Esophagus muscularis mucosa (tissue), 3 donors: ENCODE measurements at regions not wholly inside any gene's neighbourhood (a gene's known extent, or its start where the extent isn't known, plus 50 kb on each side); places are given as distances from the start of the nearest gene placed in this dataset.

ENCODE experiments used
- POLR2A ChIP-seq: fragments of 450-650 bp; IDR thresholded peaks from one replicate; pipeline ENCODE4 v1.6.1; 2017; ENCODE audit warnings: antibody characterized with exemption, moderate library complexity, mild to moderate bottlenecking, low read depth
- POLR2AphosphoS5 ChIP-seq, 2 donors: sonication (generic); formaldehyde crosslinking; IDR thresholded peaks; one replicate each; pipeline ENCODE4 v1.6.1; 2017; ENCODE audit warnings: antibody characterized with exemption in 2 of 2
- TF ChIP-seq, protein P1 (sequence below), 3 experiments: fragments of 200-600 bp in 2 of 3; fragments of 450-650 bp in 1 of 3; sonication (generic) in 2 of 3; IDR thresholded peaks; one replicate each; pipeline ENCODE4 v1.5.1; 2017 to 2019; ENCODE audit warnings: antibody characterized with exemption in 3 of 3, mild to moderate bottlenecking in 2 of 3, moderate library complexity in 1 of 3

DNA sequence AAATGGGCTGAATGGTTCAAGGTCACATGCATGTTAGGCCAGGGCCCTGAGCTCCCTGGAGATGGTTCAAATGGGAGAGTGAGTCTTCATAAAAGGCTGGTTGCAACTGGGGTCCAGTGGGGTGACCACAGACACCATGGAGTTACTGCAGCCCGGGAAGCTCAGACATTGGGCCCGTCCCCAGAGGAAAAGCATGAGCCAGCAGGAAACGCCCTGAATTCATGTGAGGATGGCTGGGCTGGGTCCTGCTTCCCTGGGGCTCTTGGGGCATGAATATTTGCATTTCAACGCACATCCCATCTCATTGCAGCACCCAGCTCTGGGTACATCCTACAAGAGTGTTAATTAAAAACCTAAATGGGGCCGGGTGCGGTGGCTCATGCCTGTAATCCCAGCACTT, 549.0 kb downstream of the TCERG1L start:
- TF ChIP-seq, protein P1, sequence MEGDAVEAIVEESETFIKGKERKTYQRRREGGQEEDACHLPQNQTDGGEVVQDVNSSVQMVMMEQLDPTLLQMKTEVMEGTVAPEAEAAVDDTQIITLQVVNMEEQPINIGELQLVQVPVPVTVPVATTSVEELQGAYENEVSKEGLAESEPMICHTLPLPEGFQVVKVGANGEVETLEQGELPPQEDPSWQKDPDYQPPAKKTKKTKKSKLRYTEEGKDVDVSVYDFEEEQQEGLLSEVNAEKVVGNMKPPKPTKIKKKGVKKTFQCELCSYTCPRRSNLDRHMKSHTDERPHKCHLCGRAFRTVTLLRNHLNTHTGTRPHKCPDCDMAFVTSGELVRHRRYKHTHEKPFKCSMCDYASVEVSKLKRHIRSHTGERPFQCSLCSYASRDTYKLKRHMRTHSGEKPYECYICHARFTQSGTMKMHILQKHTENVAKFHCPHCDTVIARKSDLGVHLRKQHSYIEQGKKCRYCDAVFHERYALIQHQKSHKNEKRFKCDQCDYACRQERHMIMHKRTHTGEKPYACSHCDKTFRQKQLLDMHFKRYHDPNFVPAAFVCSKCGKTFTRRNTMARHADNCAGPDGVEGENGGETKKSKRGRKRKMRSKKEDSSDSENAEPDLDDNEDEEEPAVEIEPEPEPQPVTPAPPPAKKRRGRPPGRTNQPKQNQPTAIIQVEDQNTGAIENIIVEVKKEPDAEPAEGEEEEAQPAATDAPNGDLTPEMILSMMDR (IDR thresholded peaks at IDR 0.05), result no peak
- TF ChIP-seq POLR2AphosphoS5 (IDR thresholded peaks at IDR 0.05), result no peak
- TF ChIP-seq POLR2A, result no peak
